ENCODE measurements at regions not wholly inside any gene's neighbourhood (a gene's known extent, or its start where the extent isn't known, plus 50 kb on each side); places are given as distances from the start of the nearest gene placed in this dataset.

GRCh38 chr3:127110982-127111693, 81.8 kb upstream of the PRR23E start:
- H3K27ac ChIP-seq (ENCODE audit: low read depth), result no peak overlapping the region
- no peaks in the 10 kb centered on the region for H3K79me2 ChIP-seq (replicated peaks; ENCODE audit: insufficient read depth)
- Mint-ChIP-seq H3K4me1 (peaks cover 16% of the 10 kb centered on the region), H3K27ac (no peak overlapping the region), H3K36me3 (ENCODE audit: low read depth) (peaks cover 18% of the 10 kb centered on the region), H3K27me3 (ENCODE audit: insufficient read depth, low read depth, poor library complexity) (peaks cover 6% of the 10 kb centered on the region), H3K4me3 (no peak overlapping the region), H3K9me3 (peaks cover 31% of the 10 kb centered on the region)
- peak overlapping the region; percentile 23; the same call in 1 of the 2 replicates for H3K4me2 ChIP-seq
- no peaks in the 10 kb centered on the region for H4K20me1 ChIP-seq (replicated peaks; ENCODE audit: insufficient read depth)
- H3K4me1 ChIP-seq (ENCODE audit: insufficient read depth), result 0 out of 2 replicates have a peak, but pooled peaks cover 3% of the 10 kb centered on the region
- no peak for TF ChIP-seq ZNF331 (CRISPR knock-in tag; IDR thresholded peaks at IDR 0.05; ENCODE audit: low read depth)
- TF ChIP-seq NANOG (IDR thresholded peaks at IDR 0.05; ENCODE audit: borderline replicate concordance), result 0 out of 2 replicates have a peak, but pooled peaks have one; percentile 13
- TF ChIP-seq, protein P1, sequence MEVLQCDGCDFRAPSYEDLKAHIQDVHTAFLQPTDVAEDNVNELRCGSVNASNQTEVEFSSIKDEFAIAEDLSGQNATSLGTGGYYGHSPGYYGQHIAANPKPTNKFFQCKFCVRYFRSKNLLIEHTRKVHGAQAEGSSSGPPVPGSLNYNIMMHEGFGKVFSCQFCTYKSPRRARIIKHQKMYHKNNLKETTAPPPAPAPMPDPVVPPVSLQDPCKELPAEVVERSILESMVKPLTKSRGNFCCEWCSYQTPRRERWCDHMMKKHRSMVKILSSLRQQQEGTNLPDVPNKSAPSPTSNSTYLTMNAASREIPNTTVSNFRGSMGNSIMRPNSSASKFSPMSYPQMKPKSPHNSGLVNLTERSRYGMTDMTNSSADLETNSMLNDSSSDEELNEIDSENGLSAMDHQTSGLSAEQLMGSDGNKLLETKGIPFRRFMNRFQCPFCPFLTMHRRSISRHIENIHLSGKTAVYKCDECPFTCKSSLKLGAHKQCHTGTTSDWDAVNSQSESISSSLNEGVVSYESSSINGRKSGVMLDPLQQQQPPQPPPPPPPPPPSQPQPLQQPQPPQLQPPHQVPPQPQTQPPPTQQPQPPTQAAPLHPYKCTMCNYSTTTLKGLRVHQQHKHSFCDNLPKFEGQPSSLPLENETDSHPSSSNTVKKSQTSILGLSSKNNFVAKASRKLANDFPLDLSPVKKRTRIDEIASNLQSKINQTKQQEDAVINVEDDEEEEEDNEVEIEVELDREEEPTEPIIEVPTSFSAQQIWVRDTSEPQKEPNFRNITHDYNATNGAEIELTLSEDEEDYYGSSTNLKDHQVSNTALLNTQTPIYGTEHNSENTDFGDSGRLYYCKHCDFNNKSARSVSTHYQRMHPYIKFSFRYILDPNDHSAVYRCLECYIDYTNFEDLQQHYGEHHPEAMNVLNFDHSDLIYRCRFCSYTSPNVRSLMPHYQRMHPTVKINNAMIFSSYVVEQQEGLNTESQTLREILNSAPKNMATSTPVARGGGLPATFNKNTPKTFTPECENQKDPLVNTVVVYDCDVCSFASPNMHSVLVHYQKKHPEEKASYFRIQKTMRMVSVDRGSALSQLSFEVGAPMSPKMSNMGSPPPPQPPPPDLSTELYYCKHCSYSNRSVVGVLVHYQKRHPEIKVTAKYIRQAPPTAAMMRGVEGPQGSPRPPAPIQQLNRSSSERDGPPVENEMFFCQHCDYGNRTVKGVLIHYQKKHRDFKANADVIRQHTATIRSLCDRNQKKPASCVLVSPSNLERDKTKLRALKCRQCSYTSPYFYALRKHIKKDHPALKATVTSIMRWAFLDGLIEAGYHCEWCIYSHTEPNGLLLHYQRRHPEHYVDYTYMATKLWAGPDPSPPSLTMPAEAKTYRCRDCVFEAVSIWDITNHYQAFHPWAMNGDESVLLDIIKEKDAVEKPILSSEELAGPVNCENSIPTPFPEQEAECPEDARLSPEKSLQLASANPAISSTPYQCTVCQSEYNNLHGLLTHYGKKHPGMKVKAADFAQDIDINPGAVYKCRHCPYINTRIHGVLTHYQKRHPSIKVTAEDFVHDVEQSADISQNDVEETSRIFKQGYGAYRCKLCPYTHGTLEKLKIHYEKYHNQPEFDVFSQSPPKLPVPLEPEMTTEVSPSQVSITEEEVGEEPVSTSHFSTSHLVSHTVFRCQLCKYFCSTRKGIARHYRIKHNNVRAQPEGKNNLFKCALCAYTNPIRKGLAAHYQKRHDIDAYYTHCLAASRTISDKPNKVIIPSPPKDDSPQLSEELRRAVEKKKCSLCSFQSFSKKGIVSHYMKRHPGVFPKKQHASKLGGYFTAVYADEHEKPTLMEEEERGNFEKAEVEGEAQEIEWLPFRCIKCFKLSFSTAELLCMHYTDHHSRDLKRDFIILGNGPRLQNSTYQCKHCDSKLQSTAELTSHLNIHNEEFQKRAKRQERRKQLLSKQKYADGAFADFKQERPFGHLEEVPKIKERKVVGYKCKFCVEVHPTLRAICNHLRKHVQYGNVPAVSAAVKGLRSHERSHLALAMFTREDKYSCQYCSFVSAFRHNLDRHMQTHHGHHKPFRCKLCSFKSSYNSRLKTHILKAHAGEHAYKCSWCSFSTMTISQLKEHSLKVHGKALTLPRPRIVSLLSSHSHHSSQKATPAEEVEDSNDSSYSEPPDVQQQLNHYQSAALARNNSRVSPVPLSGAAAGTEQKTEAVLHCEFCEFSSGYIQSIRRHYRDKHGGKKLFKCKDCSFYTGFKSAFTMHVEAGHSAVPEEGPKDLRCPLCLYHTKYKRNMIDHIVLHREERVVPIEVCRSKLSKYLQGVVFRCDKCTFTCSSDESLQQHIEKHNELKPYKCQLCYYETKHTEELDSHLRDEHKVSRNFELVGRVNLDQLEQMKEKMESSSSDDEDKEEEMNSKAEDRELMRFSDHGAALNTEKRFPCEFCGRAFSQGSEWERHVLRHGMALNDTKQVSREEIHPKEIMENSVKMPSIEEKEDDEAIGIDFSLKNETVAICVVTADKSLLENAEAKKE (CRISPR knock-in tag; IDR thresholded peaks at IDR 0.05), result no peak
- no peak for TF ChIP-seq STAT1 (IDR thresholded peaks at IDR 0.05; ENCODE audit: unreplicated experiment)
- no peak for TF ChIP-seq EZH2 (IDR thresholded peaks at IDR 0.05; ENCODE audit: low read depth, unreplicated experiment)
- no peaks in the 10 kb centered on the region for H3K36me3 ChIP-seq (ENCODE audit: insufficient read depth)
- DNase-seq (ENCODE audit: low spot score) (peak; percentile 66), ATAC-seq (peak; percentile 89)
- no peak overlapping the region for H3K4me3 ChIP-seq
- no peaks in the 10 kb centered on the region for H3K27me3 ChIP-seq (ENCODE audit: insufficient read depth)
- H3K9me2 ChIP-seq (ENCODE audit: insufficient read depth), result 0 out of 2 replicates have a peak, but pooled peaks cover 6% of the 10 kb centered on the region
- H3F3A ChIP-seq (replicated peaks; ENCODE audit: low read depth), result no peaks in the 10 kb centered on the region
- H2AFZ ChIP-seq, result no peak overlapping the region

Measured in GM23338 (cell line).